Fibroblast of villous mesenchyme (primary cell): ENCODE measurements at regions not wholly inside any gene's neighbourhood (a gene's known extent, or its start where the extent isn't known, plus 50 kb on each side); places are given as distances from the start of the nearest gene placed in this dataset.

ENCODE experiments used
- DNase-seq: peaks from one replicate; pipeline ENCODE4 v3.0.0-alpha.2; 2010; ENCODE audit warnings: low read depth
- H3K4me3 ChIP-seq: 2 replicates; pipeline ENCODE4 v1.5.1; 2011; ENCODE audit warnings: low read depth, mild to moderate bottlenecking, low read length
- CTCF ChIP-seq: IDR thresholded peaks from 2 replicates; pipeline ENCODE4 v1.5.1; 2012; ENCODE audit warnings: low read depth, mild to moderate bottlenecking, low read length; ENCODE audit not compliant: insufficient read depth

DNA sequence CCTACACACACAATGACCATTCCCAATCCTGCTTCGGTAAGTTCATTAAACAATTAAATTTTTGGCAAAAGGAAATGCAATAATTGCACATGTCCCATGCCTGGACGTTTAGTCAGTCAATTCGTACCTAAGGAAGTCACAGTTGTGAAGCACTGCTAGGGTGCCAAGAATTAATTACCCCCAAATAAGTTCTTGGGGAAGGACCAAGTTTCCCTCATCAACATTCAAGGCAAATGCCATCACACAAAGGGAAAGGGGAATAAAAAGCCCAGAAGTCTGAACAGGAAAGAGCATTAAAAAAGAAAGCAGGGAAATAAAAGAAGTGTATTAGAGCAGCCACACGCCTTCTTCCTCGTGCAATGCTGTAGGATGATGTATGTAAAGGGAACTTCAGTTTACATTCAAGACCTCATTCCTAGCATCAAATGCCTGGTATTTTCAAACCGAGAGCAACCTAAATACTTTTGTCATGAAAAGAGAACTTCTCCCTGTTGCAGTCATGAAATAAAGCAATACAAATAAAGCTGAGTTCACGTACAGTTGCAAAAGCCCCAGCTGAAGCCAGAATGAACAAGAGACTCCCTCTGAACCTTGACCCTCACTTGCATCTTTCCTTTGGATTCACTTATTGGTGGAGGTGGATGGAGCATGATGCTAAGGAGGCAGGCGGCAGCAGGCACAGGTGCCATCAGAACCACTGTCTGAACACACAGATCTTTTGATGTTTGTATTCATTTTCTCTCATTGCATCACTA is 124.0 kb upstream of the PPARGC1A start:
- H3K4me3 ChIP-seq, result no peak overlapping the region
- DNase-seq, result no peak
- no peak for TF ChIP-seq CTCF

- no peak overlapping the region for H3K4me3 ChIP-seq
- DNase-seq, result no peak
- no peak for TF ChIP-seq CTCF
Measured at GRCh38 chr4:24010994-24011393, 121.1 kb upstream of the PPARGC1A start.

GRCh38 chr4:24010573-24010972 is 120.7 kb upstream of the PPARGC1A start:
- TF ChIP-seq CTCF, result no peak
- DNase-seq, result no peak
- no peak overlapping the region for H3K4me3 ChIP-seq

GRCh38 chr4:24007860-24008261 is 118.0 kb upstream of the PPARGC1A start:
- TF ChIP-seq CTCF, result no peak
- DNase-seq, result no peak
- no peak overlapping the region for H3K4me3 ChIP-seq

DNA sequence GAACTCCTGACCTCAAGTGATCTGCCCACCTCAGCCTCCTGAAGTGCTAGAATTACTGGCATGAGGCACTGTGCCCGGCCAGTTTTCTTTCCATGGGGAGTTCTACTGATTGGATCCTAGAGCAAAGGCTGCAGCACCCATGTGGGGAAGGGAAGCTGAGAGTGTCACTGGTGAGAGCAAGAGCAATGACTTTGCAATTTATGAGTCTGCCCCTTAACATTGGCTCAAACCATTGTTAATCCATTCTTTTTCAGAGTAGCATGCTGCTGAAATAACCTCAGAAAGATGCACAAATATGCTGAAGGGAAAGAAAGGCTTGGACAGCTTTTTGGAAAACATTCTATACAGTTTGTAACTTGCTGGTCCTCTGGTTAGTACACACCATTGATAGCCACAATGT is 116.4 kb upstream of the PPARGC1A start:
- no peak overlapping the region for H3K4me3 ChIP-seq
- DNase-seq, result no peak
- no peak for TF ChIP-seq CTCF

DNA sequence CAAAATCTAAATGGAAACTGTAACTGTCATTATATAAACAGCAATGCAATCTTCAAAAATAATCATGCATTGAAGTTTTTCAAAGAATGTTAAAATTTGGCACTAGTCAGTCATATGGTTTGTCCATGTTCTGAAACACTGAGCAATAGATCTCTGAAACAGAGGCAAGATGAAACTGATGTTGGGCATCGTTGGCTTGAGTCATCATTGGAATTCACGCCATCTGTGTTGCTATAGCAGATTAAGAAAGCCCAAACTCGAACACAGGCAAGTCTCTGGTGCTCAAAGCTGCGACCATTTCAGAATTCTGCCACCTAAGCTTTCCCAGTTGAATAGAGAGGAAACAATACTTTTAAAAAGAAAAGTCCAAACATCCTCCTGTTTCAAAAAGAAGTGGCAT is 114.1 kb upstream of the PPARGC1A start:
- TF ChIP-seq CTCF, result no peak
- no peak overlapping the region for H3K4me3 ChIP-seq
- no peak for DNase-seq

DNA sequence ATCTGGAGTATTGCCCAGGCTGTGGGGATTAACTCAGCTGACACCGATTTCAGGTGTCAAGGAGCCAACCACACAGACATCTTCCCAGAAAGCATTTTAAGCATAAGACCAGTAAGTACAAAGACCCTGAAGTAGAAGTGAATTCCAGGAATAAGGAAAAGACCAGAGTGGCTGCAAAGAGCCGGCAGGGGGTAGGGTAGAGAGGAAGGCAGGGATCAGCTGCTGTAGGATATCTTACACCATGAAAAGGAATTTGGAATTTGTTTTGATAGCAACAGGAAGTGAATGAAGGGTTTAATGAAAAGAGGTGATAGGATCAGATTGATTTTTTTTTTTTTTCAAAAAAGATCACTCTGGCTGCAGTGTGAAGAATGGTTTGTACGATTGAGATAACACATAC is 113.6 kb upstream of the PPARGC1A start:
- no peak for DNase-seq
- no peak overlapping the region for H3K4me3 ChIP-seq
- no peak for TF ChIP-seq CTCF
